ENCODE measurements at regions not wholly inside any gene's neighbourhood (a gene's known extent, or its start where the extent isn't known, plus 50 kb on each side); places are given as distances from the start of the nearest gene placed in this dataset.

- no peak overlapping the region for H3K9ac ChIP-seq (ENCODE audit: low read depth in 1 of 2, low read length in 2 of 2)
- H3K27me3 ChIP-seq (ENCODE audit: control insufficient read depth in 4 of 4, insufficient read depth in 4 of 4, low read length in 3 of 4) = no peaks in the 10 kb centered on the region
- WGBS = 85% methylated on average over 9 of the region's 9 CpGs
- H3K4me1 ChIP-seq (ENCODE audit: control insufficient read depth in 4 of 4, insufficient read depth in 4 of 4, low read length in 3 of 4) = no peaks in the 10 kb centered on the region
- no peaks in the 10 kb centered on the region for H3K36me3 ChIP-seq (ENCODE audit: control insufficient read depth in 4 of 4, insufficient read depth in 3 of 4, low read depth in 1 of 4, low read length in 3 of 4)
- H3K4me3 ChIP-seq (ENCODE audit: low read depth in 1 of 3, low read length in 3 of 3) = no peak overlapping the region
- H3K9me3 ChIP-seq (ENCODE audit: control insufficient read depth in 4 of 4, low read length in 3 of 4) = no peaks in the 10 kb centered on the region
- no peak for DNase-seq (ENCODE audit: low spot score)
- TF ChIP-seq RXRA (IDR thresholded peaks at IDR 0.05) = peak in 1 of 2 donors; percentile 40
- TF ChIP-seq EGR1 (IDR thresholded peaks at IDR 0.05; ENCODE audit: low read depth in 2 of 2) = no peak
- peak; percentile 6 for TF ChIP-seq SP1 (IDR thresholded peaks at IDR 0.05)
- peak; percentile 46 for TF ChIP-seq NR2F2 (IDR thresholded peaks at IDR 0.05)
- no peak for TF ChIP-seq YY1 (IDR thresholded peaks at IDR 0.05)
- TF ChIP-seq, protein P1, sequence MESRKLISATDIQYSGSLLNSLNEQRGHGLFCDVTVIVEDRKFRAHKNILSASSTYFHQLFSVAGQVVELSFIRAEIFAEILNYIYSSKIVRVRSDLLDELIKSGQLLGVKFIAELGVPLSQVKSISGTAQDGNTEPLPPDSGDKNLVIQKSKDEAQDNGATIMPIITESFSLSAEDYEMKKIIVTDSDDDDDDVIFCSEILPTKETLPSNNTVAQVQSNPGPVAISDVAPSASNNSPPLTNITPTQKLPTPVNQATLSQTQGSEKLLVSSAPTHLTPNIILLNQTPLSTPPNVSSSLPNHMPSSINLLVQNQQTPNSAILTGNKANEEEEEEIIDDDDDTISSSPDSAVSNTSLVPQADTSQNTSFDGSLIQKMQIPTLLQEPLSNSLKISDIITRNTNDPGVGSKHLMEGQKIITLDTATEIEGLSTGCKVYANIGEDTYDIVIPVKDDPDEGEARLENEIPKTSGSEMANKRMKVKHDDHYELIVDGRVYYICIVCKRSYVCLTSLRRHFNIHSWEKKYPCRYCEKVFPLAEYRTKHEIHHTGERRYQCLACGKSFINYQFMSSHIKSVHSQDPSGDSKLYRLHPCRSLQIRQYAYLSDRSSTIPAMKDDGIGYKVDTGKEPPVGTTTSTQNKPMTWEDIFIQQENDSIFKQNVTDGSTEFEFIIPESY (IDR thresholded peaks at IDR 0.05) = no peak
- H3K27ac ChIP-seq (ENCODE audit: low read depth in 1 of 2, low read length in 2 of 2) = no peak overlapping the region
These were observed 161.9 kb downstream of the MACROH2A1 start for GRCh38 chr5:135236908-135237747.

DNA sequence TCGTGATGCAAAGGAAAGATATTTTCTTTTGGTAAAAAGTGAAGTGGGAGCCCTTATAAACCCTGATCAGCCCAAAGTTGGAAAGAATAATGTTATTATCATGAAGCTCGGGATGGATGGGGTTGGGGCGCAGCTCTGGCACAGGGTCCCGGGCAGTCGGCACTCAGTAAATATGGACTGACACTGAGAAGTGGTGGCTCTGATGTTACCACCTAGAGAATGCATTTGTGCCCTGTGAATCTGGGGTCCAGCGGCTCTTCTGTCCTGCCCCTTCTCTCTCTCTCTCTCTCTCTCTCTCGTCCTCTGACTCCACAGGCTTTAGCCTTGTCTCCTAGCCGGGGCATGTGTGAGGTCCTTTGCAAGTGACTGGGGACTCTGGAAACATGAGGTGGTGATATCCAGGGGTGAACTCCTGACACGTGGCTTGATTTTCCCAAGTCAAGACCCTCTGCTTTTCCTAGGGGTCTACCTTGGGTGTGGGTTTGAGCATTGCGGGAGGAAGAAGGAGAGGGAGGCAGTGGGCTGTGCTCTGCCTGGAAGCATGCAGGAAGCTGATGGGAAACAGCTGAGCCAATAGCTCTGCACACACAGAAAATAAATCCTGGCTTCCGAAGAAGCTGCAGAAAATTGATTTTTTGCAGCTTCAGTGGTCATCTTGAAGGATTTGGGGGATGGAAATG is 162.7 kb downstream of the MACROH2A1 start:
- Histone ChIP-seq H3K4me1 (ENCODE audit: control insufficient read depth in 4 of 4, insufficient read depth in 4 of 4, low read length in 3 of 4) (no peaks in the 10 kb centered on the region), H3K36me3 (ENCODE audit: control insufficient read depth in 4 of 4, insufficient read depth in 3 of 4, low read depth in 1 of 4, low read length in 3 of 4) (no peaks in the 10 kb centered on the region), H3K9me3 (ENCODE audit: control insufficient read depth in 4 of 4, low read length in 3 of 4) (no peaks in the 10 kb centered on the region), H3K27ac (ENCODE audit: low read depth in 1 of 2, low read length in 2 of 2) (no peak overlapping the region), H3K27me3 (ENCODE audit: control insufficient read depth in 4 of 4, insufficient read depth in 4 of 4, low read length in 3 of 4) (no peaks in the 10 kb centered on the region), H3K9ac (ENCODE audit: low read depth in 1 of 2, low read length in 2 of 2) (no peak overlapping the region), H3K4me3 (ENCODE audit: low read depth in 1 of 3, low read length in 3 of 3) (no peak overlapping the region)
- TF ChIP-seq HNF4A (conservative IDR thresholded peaks at IDR 0.05) (no peak), GABPA (IDR thresholded peaks at IDR 0.05 in 1 of 2, conservative IDR thresholded peaks at IDR 0.05 in 1 of 2) (no peak), NR2F2 (IDR thresholded peaks at IDR 0.05) (no peak), HNF4G (IDR thresholded peaks at IDR 0.05) (no peak), RXRA (IDR thresholded peaks at IDR 0.05) (no peak), REST (IDR thresholded peaks at IDR 0.05) (no peak), JUND (IDR thresholded peaks at IDR 0.05) (no peak), ATF3 (IDR thresholded peaks at IDR 0.05) (no peak), FOXA2 (IDR thresholded peaks at IDR 0.05) (no peak), SP1 (IDR thresholded peaks at IDR 0.05) (no peak), FOXA1 (IDR thresholded peaks at IDR 0.05) (no peak), YY1 (IDR thresholded peaks at IDR 0.05) (no peak), MAX (IDR thresholded peaks at IDR 0.05) (no peak), TAF1 (conservative IDR thresholded peaks at IDR 0.05) (no peak), EGR1 (IDR thresholded peaks at IDR 0.05; ENCODE audit: low read depth in 2 of 2) (no peak), RAD21 (IDR thresholded peaks at IDR 0.05) (no peak)
- TF ChIP-seq, protein P1 (IDR thresholded peaks at IDR 0.05) = no peak
- TF ChIP-seq, protein P2, sequence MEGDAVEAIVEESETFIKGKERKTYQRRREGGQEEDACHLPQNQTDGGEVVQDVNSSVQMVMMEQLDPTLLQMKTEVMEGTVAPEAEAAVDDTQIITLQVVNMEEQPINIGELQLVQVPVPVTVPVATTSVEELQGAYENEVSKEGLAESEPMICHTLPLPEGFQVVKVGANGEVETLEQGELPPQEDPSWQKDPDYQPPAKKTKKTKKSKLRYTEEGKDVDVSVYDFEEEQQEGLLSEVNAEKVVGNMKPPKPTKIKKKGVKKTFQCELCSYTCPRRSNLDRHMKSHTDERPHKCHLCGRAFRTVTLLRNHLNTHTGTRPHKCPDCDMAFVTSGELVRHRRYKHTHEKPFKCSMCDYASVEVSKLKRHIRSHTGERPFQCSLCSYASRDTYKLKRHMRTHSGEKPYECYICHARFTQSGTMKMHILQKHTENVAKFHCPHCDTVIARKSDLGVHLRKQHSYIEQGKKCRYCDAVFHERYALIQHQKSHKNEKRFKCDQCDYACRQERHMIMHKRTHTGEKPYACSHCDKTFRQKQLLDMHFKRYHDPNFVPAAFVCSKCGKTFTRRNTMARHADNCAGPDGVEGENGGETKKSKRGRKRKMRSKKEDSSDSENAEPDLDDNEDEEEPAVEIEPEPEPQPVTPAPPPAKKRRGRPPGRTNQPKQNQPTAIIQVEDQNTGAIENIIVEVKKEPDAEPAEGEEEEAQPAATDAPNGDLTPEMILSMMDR (IDR thresholded peaks at IDR 0.05; ENCODE audit: low read depth, low read length, missing input control) = no peak
- WGBS = 81% methylated on average over 11 of the region's 11 CpGs
- no peak for DNase-seq (ENCODE audit: low spot score)

Data from liver (tissue), 8 donors.